Prostate gland (tissue), 2 donors: ENCODE measurements at regions not wholly inside any gene's neighbourhood (a gene's known extent, or its start where the extent isn't known, plus 50 kb on each side); places are given as distances from the start of the nearest gene placed in this dataset.

Source experiments
- CTCF ChIP-seq, 4 experiments: fragments of 200-600 bp in 2 of 4; fragments of 450-650 bp in 2 of 4; sonication (generic) in 2 of 4; IDR thresholded peaks; 1 replicate in 3 of 4; 2 replicates in 1 of 4; pipeline ENCODE4 v1.5.1; 2016 to 2019; ENCODE audit warnings: antibody characterized with exemption in 4 of 4, mild to moderate bottlenecking in 2 of 4, moderate library complexity in 2 of 4
- POLR2A ChIP-seq: fragments of 450-650 bp; IDR thresholded peaks from one replicate; pipeline ENCODE4 v1.6.1; 2016; ENCODE audit warnings: antibody characterized with exemption, mild to moderate bottlenecking
- POLR2AphosphoS5 ChIP-seq: sonication (generic); formaldehyde crosslinking; IDR thresholded peaks from one replicate; pipeline ENCODE4 v1.6.1; 2017; ENCODE audit warnings: antibody characterized with exemption

- no peak for TF ChIP-seq CTCF (IDR thresholded peaks at IDR 0.05)
- no peak for TF ChIP-seq POLR2A
- TF ChIP-seq POLR2AphosphoS5, result no peak
Observed at GRCh38 chr21:20647607-20648006, 350.6 kb upstream of the NCAM2 start.
